ENCODE measurements at regions not wholly inside any gene's neighbourhood (a gene's known extent, or its start where the extent isn't known, plus 50 kb on each side); places are given as distances from the start of the nearest gene placed in this dataset.

GRCh38 chr9:115378241-115378640 is 260.3 kb upstream of the TNC start:
- Histone ChIP-seq H2AFZ (ENCODE audit: low read length) (no peak overlapping the region), H3K27ac (ENCODE audit: extremely low read length, insufficient read depth, low read length) (no peak overlapping the region), H3K4me2 (ENCODE audit: low read depth, low read length) (no peak overlapping the region), H3K9me3 (ENCODE audit: low read length) (peaks cover 16% of the 10 kb centered on the region), H4K20me1 (ENCODE audit: insufficient read depth, low read length) (no peaks in the 10 kb centered on the region), H3K4me3 (replicated peaks in 1 of 3; ENCODE audit: insufficient read depth in 1 of 3, low read depth in 2 of 3, low read length in 3 of 3) (no peak overlapping the region), H3K9ac (ENCODE audit: insufficient read depth, low read depth, low read length) (no peak overlapping the region), H3K36me3 (replicated peaks in 1 of 2; ENCODE audit: control insufficient read depth in 1 of 2, insufficient read depth in 2 of 2, low read length in 2 of 2) (no peaks in the 10 kb centered on the region), H3K27me3 (ENCODE audit: control insufficient read depth in 1 of 2, insufficient read depth in 2 of 2, low read length in 2 of 2) (no peaks in the 10 kb centered on the region), H3K4me1 (ENCODE audit: insufficient read depth, low read length) (peaks cover 13% of the 10 kb centered on the region), H3K79me2 (ENCODE audit: insufficient read depth, low read length) (no peaks in the 10 kb centered on the region)
- BruUV-seq (replicated peaks): no TSS peak
- WGBS (ENCODE audit: low lambda C conversion rate): 36% methylated on average over 3 of the region's 3 CpGs
- ChIA-PET POLR2A (no interaction called here), CTCF (ENCODE audit: low intra/inter-chr PET ratio, low total read pairs) (no interaction called here)
- ATAC-seq (no peak), DNase-seq (ENCODE audit: low spot score) (no peak), FAIRE-seq (no peak)
- TF ChIP-seq HCFC1 (IDR thresholded peaks at IDR 0.05; ENCODE audit: low read depth, low read length) (no peak), ZNF232 (CRISPR knock-in tag; IDR thresholded peaks at IDR 0.05; ENCODE audit: borderline replicate concordance) (no peak), ZSCAN31 (CRISPR knock-in tag; IDR thresholded peaks at IDR 0.05; ENCODE audit: low read depth) (no peak), ZBTB14 (CRISPR knock-in tag; IDR thresholded peaks at IDR 0.05) (no peak), TP53 (CRISPR knock-in tag; conservative IDR thresholded peaks at IDR 0.05) (no peak), ZNF710 (CRISPR knock-in tag; IDR thresholded peaks at IDR 0.05; ENCODE audit: borderline replicate concordance) (no peak), ZNF333 (CRISPR knock-in tag; IDR thresholded peaks at IDR 0.05; ENCODE audit: borderline replicate concordance) (no peak), SMAD3 (CRISPR knock-in tag; IDR thresholded peaks at IDR 0.05) (no peak), ZMAT5 (CRISPR knock-in tag; IDR thresholded peaks at IDR 0.05; ENCODE audit: borderline replicate concordance, low read depth) (no peak), ZNF10 (CRISPR knock-in tag; IDR thresholded peaks at IDR 0.05; ENCODE audit: borderline replicate concordance, low read depth) (no peak), ZNF3 (CRISPR knock-in tag; IDR thresholded peaks at IDR 0.05) (no peak), MATR3 (CRISPR knock-in tag; IDR thresholded peaks at IDR 0.05) (no peak), NAIF1 (CRISPR knock-in tag; IDR thresholded peaks at IDR 0.05; ENCODE audit: borderline replicate concordance) (no peak), DMAP1 (CRISPR knock-in tag; IDR thresholded peaks at IDR 0.05) (no peak), LBX2 (CRISPR knock-in tag; IDR thresholded peaks at IDR 0.05; ENCODE audit: borderline replicate concordance) (no peak), ATAD3A (CRISPR knock-in tag; IDR thresholded peaks at IDR 0.05) (no peak)
- intact Hi-C loops (cut with micrococcal nuclease; ENCODE audit: unreplicated experiment): no loop called here
- in situ Hi-C loops (cut with HindIII; ENCODE audit: extremely low pct_ligation_motif_present, low pct_unique_long_range_greater_than_20kb): no loop called here
